ENCODE measurements at regions not wholly inside any gene's neighbourhood (a gene's known extent, or its start where the extent isn't known, plus 50 kb on each side); places are given as distances from the start of the nearest gene placed in this dataset.

DNA sequence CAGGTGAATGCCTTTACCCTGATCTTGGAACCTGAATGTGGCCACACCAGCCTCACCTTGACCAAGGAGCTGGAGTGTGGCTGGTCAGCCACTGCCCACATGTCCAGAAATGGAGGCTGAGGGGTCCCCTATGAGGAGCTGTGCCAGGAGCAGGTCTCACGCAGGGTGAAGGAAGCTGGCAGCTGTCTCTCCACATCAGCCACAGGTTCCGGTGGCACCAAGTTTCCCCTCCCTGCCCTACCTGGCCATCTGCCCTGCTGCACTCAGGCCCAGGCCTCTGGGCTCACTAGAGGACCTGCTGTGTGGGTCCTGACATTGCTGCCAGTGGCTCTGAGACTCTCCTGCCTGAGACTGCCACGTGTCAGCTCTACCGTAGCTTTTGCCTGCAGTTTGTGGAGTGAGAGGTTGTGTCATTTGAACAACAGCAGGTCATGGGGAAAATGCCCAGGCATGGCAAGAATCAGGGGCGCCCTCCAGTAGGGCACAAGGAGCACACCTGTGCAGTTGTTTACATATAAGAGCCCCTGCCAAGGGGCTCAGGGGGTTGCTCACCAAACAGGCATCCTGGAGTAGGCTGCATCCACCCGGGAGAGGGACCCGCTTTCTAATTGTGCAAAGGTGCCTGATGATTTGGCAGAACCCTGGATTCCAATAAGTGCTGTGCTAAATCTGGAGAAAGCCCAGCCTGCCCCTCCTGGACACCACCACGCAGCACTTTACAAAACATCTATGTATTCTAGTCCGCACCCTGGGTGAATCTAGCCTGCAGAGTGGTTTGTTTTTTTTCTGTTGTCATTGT lies 258.5 kb upstream of the TLE3 start:
- no peaks in the 10 kb centered on the region for H3K9me3 Mint-ChIP-seq
- H3K27me3 Mint-ChIP-seq (ENCODE audit: insufficient read depth): peaks cover 45% of the 10 kb centered on the region
- no peak overlapping the region for H3K27ac Mint-ChIP-seq
- no peak overlapping the region for H3K4me3 Mint-ChIP-seq
- no peak for DNase-seq
- no peaks in the 10 kb centered on the region; the same call in 1 of the 2 replicates for H3K4me1 Mint-ChIP-seq (ENCODE audit: low read depth)
- TF ChIP-seq, protein P1, sequence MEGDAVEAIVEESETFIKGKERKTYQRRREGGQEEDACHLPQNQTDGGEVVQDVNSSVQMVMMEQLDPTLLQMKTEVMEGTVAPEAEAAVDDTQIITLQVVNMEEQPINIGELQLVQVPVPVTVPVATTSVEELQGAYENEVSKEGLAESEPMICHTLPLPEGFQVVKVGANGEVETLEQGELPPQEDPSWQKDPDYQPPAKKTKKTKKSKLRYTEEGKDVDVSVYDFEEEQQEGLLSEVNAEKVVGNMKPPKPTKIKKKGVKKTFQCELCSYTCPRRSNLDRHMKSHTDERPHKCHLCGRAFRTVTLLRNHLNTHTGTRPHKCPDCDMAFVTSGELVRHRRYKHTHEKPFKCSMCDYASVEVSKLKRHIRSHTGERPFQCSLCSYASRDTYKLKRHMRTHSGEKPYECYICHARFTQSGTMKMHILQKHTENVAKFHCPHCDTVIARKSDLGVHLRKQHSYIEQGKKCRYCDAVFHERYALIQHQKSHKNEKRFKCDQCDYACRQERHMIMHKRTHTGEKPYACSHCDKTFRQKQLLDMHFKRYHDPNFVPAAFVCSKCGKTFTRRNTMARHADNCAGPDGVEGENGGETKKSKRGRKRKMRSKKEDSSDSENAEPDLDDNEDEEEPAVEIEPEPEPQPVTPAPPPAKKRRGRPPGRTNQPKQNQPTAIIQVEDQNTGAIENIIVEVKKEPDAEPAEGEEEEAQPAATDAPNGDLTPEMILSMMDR (IDR thresholded peaks at IDR 0.05): no peak
- no peaks in the 10 kb centered on the region for H3K36me3 Mint-ChIP-seq (ENCODE audit: low read depth)

DNA sequence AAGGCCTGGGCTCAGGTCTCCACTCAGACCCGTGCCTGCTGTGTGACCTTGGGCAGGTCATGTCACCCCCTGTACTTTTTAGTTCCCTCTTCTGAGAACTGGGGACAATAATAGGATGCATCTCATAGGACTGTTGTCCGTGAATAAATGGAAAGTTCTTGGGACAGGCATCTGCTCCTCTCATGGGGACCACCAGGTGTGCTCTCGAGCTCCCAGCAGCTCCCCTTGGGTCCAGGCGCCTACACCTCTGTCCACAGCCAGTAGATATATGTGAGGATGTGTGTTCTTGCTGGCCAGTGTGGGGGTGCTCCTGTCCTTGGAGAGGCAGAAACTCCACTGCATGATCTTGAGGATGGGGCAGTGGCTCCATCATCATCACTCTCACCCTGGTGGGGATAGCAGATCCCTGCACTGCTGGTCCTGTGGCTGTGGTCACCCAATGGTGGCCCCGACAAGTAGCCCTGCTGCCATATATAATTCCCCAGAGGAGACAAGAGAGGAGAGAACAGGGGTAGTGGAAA lies 257.6 kb upstream of the TLE3 start:
- Mint-ChIP-seq H3K4me1 (ENCODE audit: low read depth) (no peaks in the 10 kb centered on the region; the same call in 1 of the 2 replicates), H3K27ac (no peak overlapping the region), H3K36me3 (ENCODE audit: low read depth) (no peaks in the 10 kb centered on the region), H3K27me3 (ENCODE audit: insufficient read depth) (peaks cover 49% of the 10 kb centered on the region), H3K9me3 (no peaks in the 10 kb centered on the region), H3K4me3 (no peak overlapping the region)
- TF ChIP-seq, protein P1 (IDR thresholded peaks at IDR 0.05): peak; percentile 31; the same call in 1 of the 2 replicates
- no peak for DNase-seq

DNA sequence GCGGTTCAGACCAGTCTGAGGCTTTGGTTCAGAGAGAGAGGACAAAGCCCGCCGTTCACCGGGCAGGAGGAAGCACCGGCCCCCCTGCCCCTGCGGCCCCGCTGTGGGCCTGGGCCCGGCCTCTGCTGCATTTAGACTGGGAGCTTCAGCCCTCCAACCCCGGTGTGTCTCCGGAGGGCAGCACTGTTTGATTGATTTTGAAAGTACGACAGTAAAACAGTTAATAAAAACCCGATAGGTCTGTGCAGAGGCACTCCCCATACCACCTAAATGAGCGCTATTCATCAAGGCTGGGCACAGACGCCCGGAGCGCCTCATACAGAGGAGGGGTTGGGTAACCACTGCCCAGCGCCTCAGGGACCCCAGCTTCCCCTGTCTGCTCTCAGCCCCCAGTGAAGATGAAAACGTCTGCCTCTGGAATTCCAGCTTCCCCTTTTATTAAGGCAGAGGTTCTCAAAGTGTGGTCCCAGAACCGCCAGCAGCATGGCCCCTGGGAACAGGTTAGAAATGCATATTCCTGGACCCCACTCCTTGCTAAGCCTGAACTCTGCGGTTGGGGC lies 256.7 kb upstream of the TLE3 start:
- TF ChIP-seq, protein P1 (IDR thresholded peaks at IDR 0.05): no peak
- Mint-ChIP-seq H3K9me3 (no peaks in the 10 kb centered on the region), H3K27ac (no peak overlapping the region), H3K27me3 (ENCODE audit: insufficient read depth) (peaks cover 57% of the 10 kb centered on the region), H3K4me1 (ENCODE audit: low read depth) (no peaks in the 10 kb centered on the region; the same call in 1 of the 2 replicates), H3K4me3 (no peak overlapping the region), H3K36me3 (ENCODE audit: low read depth) (no peaks in the 10 kb centered on the region)
- DNase-seq: no peak

DNA sequence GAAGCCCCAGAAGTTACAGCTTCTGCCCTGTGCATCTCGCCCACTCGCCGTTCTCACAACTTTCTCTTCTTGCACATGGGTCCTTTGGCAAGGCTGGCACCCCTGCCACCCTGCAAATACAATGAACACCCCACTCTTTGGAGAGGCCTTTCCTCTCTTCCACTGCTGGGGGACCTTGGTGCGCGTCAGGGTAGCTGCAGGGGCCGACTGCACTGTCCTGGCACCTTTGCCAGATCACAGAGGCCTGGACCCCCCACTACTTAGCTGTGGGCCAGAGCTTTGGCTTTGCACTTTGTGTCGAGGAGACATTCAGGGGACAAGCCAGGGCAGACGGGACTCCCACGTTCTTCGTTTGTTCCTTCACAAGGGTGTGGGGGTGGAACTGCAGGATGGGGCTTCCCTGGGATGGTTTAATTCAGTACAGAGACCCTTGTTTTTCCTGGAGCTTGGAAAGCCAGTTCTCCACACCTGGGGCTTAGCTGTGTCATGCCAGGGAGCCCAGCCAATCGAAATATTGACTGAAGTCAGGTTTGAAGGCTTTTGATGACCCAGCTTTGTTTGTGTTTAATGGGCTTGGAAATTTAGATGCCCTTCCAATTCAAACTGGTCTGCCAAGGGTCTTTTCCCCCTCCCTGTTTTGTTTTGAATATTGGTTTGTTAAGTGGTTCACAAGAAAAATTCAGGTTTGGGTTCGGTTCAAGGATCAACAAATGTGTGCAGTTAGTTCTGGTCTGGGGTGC lies 256.1 kb upstream of the TLE3 start:
- Mint-ChIP-seq H3K27me3 (ENCODE audit: insufficient read depth) (peaks cover 61% of the 10 kb centered on the region), H3K36me3 (ENCODE audit: low read depth) (no peaks in the 10 kb centered on the region), H3K4me3 (no peak overlapping the region), H3K4me1 (ENCODE audit: low read depth) (no peaks in the 10 kb centered on the region; the same call in 1 of the 2 replicates), H3K27ac (no peak overlapping the region), H3K9me3 (no peaks in the 10 kb centered on the region)
- TF ChIP-seq, protein P1 (IDR thresholded peaks at IDR 0.05): no peak
- no peak for DNase-seq

DNA sequence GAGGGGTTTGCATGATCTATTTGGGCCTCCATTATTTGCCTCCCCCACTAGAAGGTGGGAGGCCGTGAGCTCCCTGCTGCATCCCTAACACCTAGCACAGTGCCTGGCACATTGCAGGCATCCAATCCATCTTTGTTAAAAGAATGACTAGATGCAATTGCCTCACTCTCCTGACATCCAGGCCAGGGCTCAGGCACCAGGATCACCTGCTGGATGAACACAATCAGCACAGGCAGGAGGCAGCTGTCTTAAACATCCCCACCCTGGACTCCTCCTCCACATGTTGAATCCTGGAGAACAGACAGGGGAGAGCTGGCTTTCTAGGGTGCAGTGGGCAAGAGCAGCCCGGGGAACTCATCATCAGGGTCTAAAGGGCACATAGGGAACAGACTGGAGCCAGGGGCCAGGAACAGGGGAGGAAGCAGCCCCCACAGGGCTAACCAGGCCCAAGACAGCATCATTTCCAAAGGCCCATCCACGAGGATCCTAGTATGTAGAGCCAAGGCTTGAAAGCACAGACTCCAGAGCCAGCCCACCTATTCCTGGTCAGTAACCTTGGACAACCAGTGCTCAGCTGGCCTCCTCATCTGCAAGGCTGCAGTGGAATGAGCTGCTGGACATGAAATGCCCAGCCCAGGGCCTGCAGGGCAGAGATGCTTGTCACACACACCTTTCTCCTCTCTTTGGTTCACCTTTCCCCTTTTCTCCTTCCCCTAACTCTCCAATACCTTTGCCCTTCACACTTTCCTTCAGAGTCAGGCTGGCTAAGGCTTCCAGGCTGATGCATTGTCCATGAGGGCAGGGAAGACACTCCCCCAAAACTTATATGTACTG lies 254.4 kb upstream of the TLE3 start:
- no peak for DNase-seq
- TF ChIP-seq, protein P1 (IDR thresholded peaks at IDR 0.05): no peak
- Mint-ChIP-seq H3K4me1 (ENCODE audit: low read depth) (no peaks in the 10 kb centered on the region; the same call in 1 of the 2 replicates), H3K27ac (no peak overlapping the region), H3K4me3 (no peak overlapping the region), H3K27me3 (ENCODE audit: insufficient read depth) (peaks cover 56% of the 10 kb centered on the region), H3K9me3 (no peaks in the 10 kb centered on the region), H3K36me3 (ENCODE audit: low read depth) (no peaks in the 10 kb centered on the region)
